AG04450 (cell line): ENCODE measurements at regions not wholly inside any gene's neighbourhood (a gene's known extent, or its start where the extent isn't known, plus 50 kb on each side); places are given as distances from the start of the nearest gene placed in this dataset.

Experiments
- CTCF ChIA-PET: fragments of 300-600, 350-600 bp; formaldehyde crosslinking; extraction: SDS; loops from one replicate; lab custom pipeline; 2022; ENCODE audit warnings: antibody characterized with exemption, inconsistent platforms; lab: Charles Lee
- POLR2A ChIA-PET: fragments of 350-600 bp; formaldehyde crosslinking; extraction: SDS; loops from one replicate; lab custom pipeline; 2021; ENCODE audit warnings: antibody characterized with exemption, inconsistent platforms; lab: Yijun Ruan, JAX
- DNase-seq: peaks from one replicate; pipeline ENCODE4 v3.0.0-alpha.2; 2011; ENCODE audit warnings: low read depth, low spot score
- H3K27ac ChIP-seq: one replicate; pipeline ENCODE4 v1.5.1; 2012; ENCODE audit warnings: low read depth, low read length, control low read depth
- H3K27me3 ChIP-seq: one replicate; pipeline ENCODE4 v1.6.0; 2012; ENCODE audit warnings: low read length; ENCODE audit not compliant: control insufficient read depth, insufficient read depth
- H3K4me3 ChIP-seq: 2 replicates; pipeline ENCODE4 v1.5.1; 2011; ENCODE audit warnings: mild to moderate bottlenecking, low read depth, low read length, control low read depth
- H3K9me3 ChIP-seq: 2 replicates; pipeline ENCODE4 v1.5.1; 2012; ENCODE audit warnings: low read length; ENCODE audit not compliant: control insufficient read depth, insufficient read depth
- CTCF ChIP-seq: IDR thresholded peaks from 2 replicates; pipeline ENCODE4 v1.5.1; 2011; ENCODE audit warnings: low read depth, low read length, control low read depth, inconsistent platforms

- H3K9me3 ChIP-seq = no peaks in the 10 kb centered on the region
- H3K27me3 ChIP-seq = no peaks in the 10 kb centered on the region
- no peak overlapping the region for H3K4me3 ChIP-seq
- no peak overlapping the region for H3K27ac ChIP-seq
- DNase-seq = no peak
- no peak for TF ChIP-seq CTCF
- ChIA-PET CTCF (no interaction called here), POLR2A (no interaction called here)
Measured at GRCh38 chr7:18413447-18413846, 82.1 kb upstream of the HDAC9 start.

GRCh38 chr7:18414885-18415284 is 80.7 kb upstream of the HDAC9 start:
- no peak for DNase-seq
- Histone ChIP-seq H3K27ac (no peak overlapping the region), H3K9me3 (no peaks in the 10 kb centered on the region), H3K27me3 (no peaks in the 10 kb centered on the region), H3K4me3 (no peak overlapping the region)
- ChIA-PET CTCF (no interaction called here), POLR2A (no interaction called here)
- no peak for TF ChIP-seq CTCF

- CTCF ChIA-PET = no interaction called here
- Histone ChIP-seq H3K9me3 (no peaks in the 10 kb centered on the region), H3K27me3 (no peaks in the 10 kb centered on the region), H3K27ac (no peak overlapping the region), H3K4me3 (no peak overlapping the region)
- no peak for DNase-seq
- no peak for TF ChIP-seq CTCF
- POLR2A ChIA-PET = no interaction called here
Measured at GRCh38 chr7:18416988-18417387, 78.6 kb upstream of the HDAC9 start.

GRCh38 chr7:18419456-18419855 is 76.1 kb upstream of the HDAC9 start:
- Histone ChIP-seq H3K27me3 (no peaks in the 10 kb centered on the region), H3K9me3 (no peaks in the 10 kb centered on the region), H3K27ac (no peak overlapping the region), H3K4me3 (no peak overlapping the region)
- ChIA-PET CTCF (no interaction called here), POLR2A (no interaction called here)
- DNase-seq = no peak
- TF ChIP-seq CTCF = no peak

- DNase-seq = no peak
- Histone ChIP-seq H3K27ac (no peak overlapping the region), H3K9me3 (no peaks in the 10 kb centered on the region), H3K27me3 (no peaks in the 10 kb centered on the region), H3K4me3 (no peak overlapping the region)
- no peak for TF ChIP-seq CTCF
- ChIA-PET POLR2A (no interaction called here), CTCF (no interaction called here)
Measured at GRCh38 chr7:18420108-18420507, 75.4 kb upstream of the HDAC9 start.
